ENCODE measurements at regions not wholly inside any gene's neighbourhood (a gene's known extent, or its start where the extent isn't known, plus 50 kb on each side); places are given as distances from the start of the nearest gene placed in this dataset.
"Not testable (repeated sequence)": the region's sequence is repeated elsewhere in the genome, so short reads cannot be mapped to it uniquely, and the experiment has no call there.

GRCh38 chr14:40010961-40011360, 578.7 kb upstream of the FBXO33 start:
- H3K36me3 Mint-ChIP-seq: no peaks in the 10 kb centered on the region
- H3K9me3 Mint-ChIP-seq: peaks cover 0 to 10% (median 2%) of the 10 kb centered on the region in 7 donors
- Histone ChIP-seq H2AFZ (ENCODE audit: insufficient read depth, low read depth, low read length, poor library complexity, severe bottlenecking) (no peak overlapping the region), H3K27ac (ENCODE audit: low read depth in 1 of 2, low read length in 2 of 2) (no peak overlapping the region), H4K20me1 (ENCODE audit: insufficient read depth, low read length) (no peaks in the 10 kb centered on the region), H3K36me3 (replicated peaks in 1 of 2; ENCODE audit: control insufficient read depth in 1 of 2, insufficient read depth in 2 of 2, low read length in 2 of 2) (no peaks in the 10 kb centered on the region), H3K79me2 (ENCODE audit: insufficient read depth, low read length) (no peaks in the 10 kb centered on the region), H3K4me2 (replicated peaks; ENCODE audit: extremely low read depth, low read length, poor library complexity, severe bottlenecking) (no peak overlapping the region), H3K4me3 (replicated peaks in 1 of 3; ENCODE audit: low read depth in 2 of 3, low read length in 3 of 3) (no peak overlapping the region), H3K9me3 (replicated peaks in 1 of 2; ENCODE audit: control insufficient read depth in 1 of 2, insufficient read depth in 1 of 2, low read length in 2 of 2) (peaks cover 0 to 5% of the 10 kb centered on the region in 2 donors), H3K9ac (ENCODE audit: insufficient read depth, low read length, poor library complexity, severe bottlenecking) (no peak overlapping the region), H3K27me3 (ENCODE audit: control insufficient read depth in 2 of 2, insufficient read depth in 2 of 2, low read length in 2 of 2) (no peaks in the 10 kb centered on the region), H3K4me1 (ENCODE audit: control insufficient read depth in 1 of 2, insufficient read depth in 2 of 2, low read length in 2 of 2) (no peaks in the 10 kb centered on the region)
- H3K27me3 Mint-ChIP-seq (ENCODE audit: low read depth in 3 of 3): no peaks in the 10 kb centered on the region
- H3K4me3 Mint-ChIP-seq: no peak overlapping the region
- no peak for DNase-seq
- intact Hi-C loops (cut with micrococcal nuclease): no loop called here
- no peak for TF ChIP-seq CTCF (IDR thresholded peaks at IDR 0.05)
- H3K27ac Mint-ChIP-seq: no peak overlapping the region
- no peaks in the 10 kb centered on the region for H3K4me1 Mint-ChIP-seq
- no CpG with 5 or more reads among the region's 3 CpGs for WGBS (ENCODE audit: insufficient coverage)

GRCh38 chr14:40009771-40010170, 577.5 kb upstream of the FBXO33 start:
- Histone ChIP-seq H3K4me3 (replicated peaks in 1 of 3; ENCODE audit: low read depth in 2 of 3, low read length in 3 of 3) (no peak overlapping the region), H3K27me3 (ENCODE audit: control insufficient read depth in 2 of 2, insufficient read depth in 2 of 2, low read length in 2 of 2) (no peaks in the 10 kb centered on the region), H3K36me3 (replicated peaks in 1 of 2; ENCODE audit: control insufficient read depth in 1 of 2, insufficient read depth in 2 of 2, low read length in 2 of 2) (no peaks in the 10 kb centered on the region), H2AFZ (ENCODE audit: insufficient read depth, low read depth, low read length, poor library complexity, severe bottlenecking) (no peak overlapping the region), H4K20me1 (ENCODE audit: insufficient read depth, low read length) (no peaks in the 10 kb centered on the region), H3K27ac (ENCODE audit: low read depth in 1 of 2, low read length in 2 of 2) (no peak overlapping the region), H3K4me2 (replicated peaks; ENCODE audit: extremely low read depth, low read length, poor library complexity, severe bottlenecking) (no peak overlapping the region), H3K9me3 (replicated peaks in 1 of 2; ENCODE audit: control insufficient read depth in 1 of 2, insufficient read depth in 1 of 2, low read length in 2 of 2) (peaks cover 0 to 5% of the 10 kb centered on the region in 2 donors), H3K79me2 (ENCODE audit: insufficient read depth, low read length) (no peaks in the 10 kb centered on the region), H3K9ac (ENCODE audit: insufficient read depth, low read length, poor library complexity, severe bottlenecking) (no peak overlapping the region), H3K4me1 (ENCODE audit: control insufficient read depth in 1 of 2, insufficient read depth in 2 of 2, low read length in 2 of 2) (no peaks in the 10 kb centered on the region)
- Mint-ChIP-seq H3K27ac (no peak overlapping the region), H3K9me3 (peaks cover 0 to 10% (median 2%) of the 10 kb centered on the region in 7 donors), H3K36me3 (no peaks in the 10 kb centered on the region), H3K4me3 (no peak overlapping the region), H3K4me1 (no peaks in the 10 kb centered on the region), H3K27me3 (ENCODE audit: low read depth in 3 of 3) (no peaks in the 10 kb centered on the region)
- no CpG with 5 or more reads among the region's 4 CpGs for WGBS (ENCODE audit: insufficient coverage)
- TF ChIP-seq CTCF (IDR thresholded peaks at IDR 0.05): no peak
- no peak for DNase-seq
- intact Hi-C loops (cut with micrococcal nuclease): no loop called here

GRCh38 chr14:40008345-40008744, 576.1 kb upstream of the FBXO33 start:
- H3K4me2 ChIP-seq (replicated peaks; ENCODE audit: extremely low read depth, low read length, poor library complexity, severe bottlenecking); H3K9me3 ChIP-seq (replicated peaks in 1 of 2; ENCODE audit: control insufficient read depth in 1 of 2, insufficient read depth in 1 of 2, low read length in 2 of 2); H3K27me3 ChIP-seq (ENCODE audit: control insufficient read depth in 2 of 2, insufficient read depth in 2 of 2, low read length in 2 of 2); H3K4me3 Mint-ChIP-seq; H3K36me3 Mint-ChIP-seq; H4K20me1 ChIP-seq (ENCODE audit: insufficient read depth, low read length); H3K9ac ChIP-seq (ENCODE audit: insufficient read depth, low read length, poor library complexity, severe bottlenecking); H3K79me2 ChIP-seq (ENCODE audit: insufficient read depth, low read length); intact Hi-C loops (cut with micrococcal nuclease); H2AFZ ChIP-seq (ENCODE audit: insufficient read depth, low read depth, low read length, poor library complexity, severe bottlenecking); H3K4me3 ChIP-seq (replicated peaks in 1 of 3; ENCODE audit: low read depth in 2 of 3, low read length in 3 of 3); H3K4me1 Mint-ChIP-seq; H3K27me3 Mint-ChIP-seq (ENCODE audit: low read depth in 3 of 3); H3K27ac Mint-ChIP-seq; DNase-seq; H3K4me1 ChIP-seq (ENCODE audit: control insufficient read depth in 1 of 2, insufficient read depth in 2 of 2, low read length in 2 of 2); H3K27ac ChIP-seq (ENCODE audit: low read depth in 1 of 2, low read length in 2 of 2); H3K36me3 ChIP-seq (replicated peaks in 1 of 2; ENCODE audit: control insufficient read depth in 1 of 2, insufficient read depth in 2 of 2, low read length in 2 of 2): not testable (repeated sequence)
- WGBS (ENCODE audit: insufficient coverage): no CpG with 5 or more reads among the region's 2 CpGs
- peaks cover 0 to 10% (median 2%) of the 10 kb centered on the region in 7 donors for H3K9me3 Mint-ChIP-seq
